H9 (cell line): ENCODE measurements at regions not wholly inside any gene's neighbourhood (a gene's known extent, or its start where the extent isn't known, plus 50 kb on each side); places are given as distances from the start of the nearest gene placed in this dataset.

Source experiments
- DNase-seq: peaks from one replicate; pipeline ENCODE4 v3.0.0-alpha.2; 2017
- H2AFZ ChIP-seq: one replicate; pipeline ENCODE4 v1.6.1; 2013; ENCODE audit warnings: mild to moderate bottlenecking, low read length, control low read depth, moderate library complexity
- H2AK5ac ChIP-seq: 2 replicates; pipeline ENCODE4 v1.6.1; 2013; ENCODE audit warnings: low read length, control low read depth, mixed read lengths; ENCODE audit not compliant: insufficient read length
- H2BK120ac ChIP-seq: one replicate; pipeline ENCODE4 v1.6.1; 2013; ENCODE audit warnings: low read depth, mild to moderate bottlenecking, low read length, control low read depth, inconsistent platforms; ENCODE audit not compliant: poor library complexity, severe bottlenecking
- H2BK12ac ChIP-seq: 2 replicates; pipeline ENCODE4 v1.6.1; 2013; ENCODE audit warnings: low read length, control low read depth, mixed read lengths, low read depth; ENCODE audit not compliant: insufficient read length
- H2BK15ac ChIP-seq: 2 replicates; pipeline ENCODE4 v1.6.1; 2013; ENCODE audit warnings: low read depth, low read length, control low read depth
- H2BK20ac ChIP-seq: one replicate; pipeline ENCODE4 v1.6.1; 2013; ENCODE audit warnings: low read depth, mild to moderate bottlenecking, low read length, control low read depth, inconsistent platforms; ENCODE audit not compliant: poor library complexity, severe bottlenecking
- H2BK5ac ChIP-seq: 2 replicates; pipeline ENCODE4 v1.6.1; 2013; ENCODE audit warnings: low read length, control low read depth, mixed read lengths; ENCODE audit not compliant: insufficient read length
- H3K14ac ChIP-seq: 2 replicates; pipeline ENCODE4 v1.6.1; 2013; ENCODE audit warnings: low read length, control low read depth; ENCODE audit not compliant: insufficient read depth
- H3K18ac ChIP-seq: 2 replicates; pipeline ENCODE4 v1.6.1; 2013; ENCODE audit warnings: low read depth, mild to moderate bottlenecking, mixed read lengths, low read length, control low read depth; ENCODE audit not compliant: insufficient read length
- H3K23ac ChIP-seq: 2 replicates; pipeline ENCODE4 v1.6.1; 2013; ENCODE audit warnings: low read length, control low read depth, mixed read lengths, low read depth; ENCODE audit not compliant: insufficient read length
- H3K23me2 ChIP-seq: 2 replicates; pipeline ENCODE4 v1.6.1; 2013; ENCODE audit warnings: low read depth, mild to moderate bottlenecking, mixed read lengths, low read length, control low read depth; ENCODE audit not compliant: insufficient read length, poor library complexity, severe bottlenecking
- H3K27ac ChIP-seq: 2 replicates; pipeline ENCODE4 v1.5.1; 2013; ENCODE audit warnings: low read length, control low read depth, mixed read lengths, low read depth; ENCODE audit not compliant: insufficient read length
- H3K27me3 ChIP-seq: 2 replicates; pipeline ENCODE4 v1.6.1; 2013; ENCODE audit warnings: low read length, control low read depth, inconsistent platforms; ENCODE audit not compliant: insufficient read depth
- H3K4ac ChIP-seq: 2 replicates; pipeline ENCODE4 v1.6.1; 2013; ENCODE audit warnings: low read depth, mild to moderate bottlenecking, control low read depth, inconsistent platforms, low read length, moderate library complexity
- H3K4me1 ChIP-seq: 2 replicates; pipeline ENCODE4 v1.6.1; 2013; ENCODE audit warnings: low read length, control low read depth, inconsistent platforms; ENCODE audit not compliant: insufficient read depth
- H3K4me2 ChIP-seq: 2 replicates; pipeline ENCODE4 v1.6.1; 2013; ENCODE audit warnings: low read length, control low read depth, mixed read lengths; ENCODE audit not compliant: insufficient read length, insufficient read depth
- H3K56ac ChIP-seq: 2 replicates; pipeline ENCODE4 v1.6.1; 2013; ENCODE audit warnings: low read depth, mild to moderate bottlenecking, mixed read lengths, low read length, control low read depth; ENCODE audit not compliant: insufficient read length
- H3K79me1 ChIP-seq: 2 replicates; pipeline ENCODE4 v1.6.1; 2013; ENCODE audit warnings: low read depth, mild to moderate bottlenecking, moderate library complexity, low read length, control low read depth, inconsistent platforms; ENCODE audit not compliant: insufficient read depth, poor library complexity, severe bottlenecking
- H3K79me2 ChIP-seq: 2 replicates; pipeline ENCODE4 v1.6.1; 2013; ENCODE audit warnings: low read length, control low read depth, inconsistent platforms; ENCODE audit not compliant: insufficient read depth
- H3K9ac ChIP-seq: 2 replicates; pipeline ENCODE4 v1.6.1; 2013; ENCODE audit warnings: low read length, control low read depth, mixed read lengths; ENCODE audit not compliant: insufficient read length; ENCODE audit errors: extremely low read depth
- H3K9me3 ChIP-seq: one replicate; pipeline ENCODE4 v1.6.1; 2013; ENCODE audit warnings: low read depth, low read length, inconsistent platforms; ENCODE audit not compliant: control insufficient read depth
- H3T11ph ChIP-seq: one replicate; pipeline ENCODE4 v1.6.1; 2013; ENCODE audit warnings: mild to moderate bottlenecking, low read length, control low read depth, inconsistent platforms
- H4K20me1 ChIP-seq: one replicate; pipeline ENCODE4 v1.6.1; 2013; ENCODE audit not compliant: control insufficient read depth, insufficient read length, insufficient read depth
- H4K5ac ChIP-seq: 2 replicates; pipeline ENCODE4 v1.6.1; 2013; ENCODE audit warnings: low read depth, mild to moderate bottlenecking, mixed read lengths, low read length, control low read depth; ENCODE audit not compliant: insufficient read length
- H4K8ac ChIP-seq: replicated peaks from 2 replicates; pipeline ENCODE4 v1.6.1; 2013; ENCODE audit warnings: low read length, control low read depth, mixed read lengths, low read depth; ENCODE audit not compliant: insufficient read length
- H4K91ac ChIP-seq: 2 replicates; pipeline ENCODE4 v1.6.1; 2013; ENCODE audit warnings: low read depth, mild to moderate bottlenecking, moderate library complexity, mixed read lengths, low read length, control low read depth; ENCODE audit not compliant: insufficient read length
- H3K27ac Mint-ChIP-seq, 3 experiments: 2 replicates in 2 of 3; 3 replicates in 1 of 3; pipeline ENCODE4 v1.8.0; 2020 to 2021; ENCODE audit warnings: mixed read lengths in 3 of 3, mild to moderate bottlenecking in 1 of 3, moderate library complexity in 1 of 3
- H3K27me3 Mint-ChIP-seq: 2 replicates; pipeline ENCODE4 v1.8.0; 2021; ENCODE audit warnings: low read depth, mild to moderate bottlenecking, moderate library complexity, mixed read lengths
- H3K36me3 Mint-ChIP-seq, 3 experiments: 2 replicates in 2 of 3; 3 replicates in 1 of 3; pipeline ENCODE4 v1.8.0; 2020 to 2021; ENCODE audit warnings: low read depth in 3 of 3, mixed read lengths in 3 of 3; ENCODE audit not compliant: insufficient read depth in 1 of 3
- H3K4me1 Mint-ChIP-seq, 2 experiments: 2 replicates each; pipeline ENCODE4 v1.8.0; 2020; ENCODE audit warnings: mixed read lengths in 2 of 2
- H3K4me3 Mint-ChIP-seq, 2 experiments: 2 replicates in 1 of 2; 3 replicates in 1 of 2; pipeline ENCODE4 v1.8.0; 2020 to 2021; ENCODE audit warnings: mild to moderate bottlenecking in 2 of 2, mixed read lengths in 2 of 2, moderate library complexity in 1 of 2
- H3K9me3 Mint-ChIP-seq, 2 experiments: 2 replicates in 1 of 2; 3 replicates in 1 of 2; pipeline ENCODE4 v1.8.0; 2020; ENCODE audit warnings: mild to moderate bottlenecking in 2 of 2, mixed read lengths in 2 of 2, moderate library complexity in 1 of 2
- CTCF ChIP-seq: fragments of 200-600 bp; sonication (generic); conservative IDR thresholded peaks from 3 replicates; pipeline ENCODE4 v1.8.0; 2021; ENCODE audit warnings: antibody characterized with exemption, mild to moderate bottlenecking
- WGBS: extraction: QIAGEN DNeasy Blood & Tissue Kit; methylation state at CpG from one replicate; pipeline ENCODE4 v1.1.7; 2013; ENCODE audit warnings: missing lambda C conversion rate, low lambda C conversion rate, mixed read lengths; ENCODE audit not compliant: insufficient read length; ENCODE audit errors: extremely low coverage; 5-methylcytosine and 5-hydroxymethylcytosine counted together

- H2BK5ac ChIP-seq = no peak overlapping the region
- H4K5ac ChIP-seq = no peak overlapping the region
- no peaks in the 10 kb centered on the region for H3K4me1 ChIP-seq
- no CpG with 5 or more reads among the region's 5 CpGs for WGBS
- Mint-ChIP-seq H3K9me3 (no peaks in the 10 kb centered on the region; a peak in 1 of 5 replicates), H3K4me1 (no peaks in the 10 kb centered on the region), H3K27ac (no peak overlapping the region), H3K4me3 (no peak overlapping the region), H3K27me3 (no peaks in the 10 kb centered on the region), H3K36me3 (no peaks in the 10 kb centered on the region)
- H2BK20ac ChIP-seq = no peak overlapping the region
- H3K9me3 ChIP-seq = no peaks in the 10 kb centered on the region
- no peak overlapping the region for H3K23ac ChIP-seq
- H3K18ac ChIP-seq = no peak overlapping the region
- no peak for DNase-seq
- H3K56ac ChIP-seq = no peak overlapping the region
- no peak for TF ChIP-seq CTCF
- H3K79me1 ChIP-seq = no peaks in the 10 kb centered on the region
- no peak overlapping the region for H3K4me2 ChIP-seq
- no peak overlapping the region for H2BK120ac ChIP-seq
- no peaks in the 10 kb centered on the region for H3K79me2 ChIP-seq
- no peaks in the 10 kb centered on the region for H4K20me1 ChIP-seq
- H2BK15ac ChIP-seq = no peak overlapping the region
- no peaks in the 10 kb centered on the region for H3K27me3 ChIP-seq
- no peak overlapping the region for H3T11ph ChIP-seq
- H3K23me2 ChIP-seq = no peaks in the 10 kb centered on the region
- H3K14ac ChIP-seq = no peak overlapping the region
- no peak overlapping the region for H4K8ac ChIP-seq
- H3K27ac ChIP-seq = no peak overlapping the region
- H3K9ac ChIP-seq = no peak overlapping the region
- no peak overlapping the region for H2AK5ac ChIP-seq
- H3K4ac ChIP-seq = no peak overlapping the region
- H4K91ac ChIP-seq = no peak overlapping the region
- no peak overlapping the region for H2BK12ac ChIP-seq
- H2AFZ ChIP-seq = no peak overlapping the region
These were observed 182.0 kb downstream of the ZNF330 start for GRCh38 chr4:141402712-141403111.
